Medulla oblongata (tissue), 1 donor: ENCODE measurements at regions not wholly inside any gene's neighbourhood (a gene's known extent, or its start where the extent isn't known, plus 50 kb on each side); places are given as distances from the start of the nearest gene placed in this dataset.
"Not testable (repeated sequence)": the region's sequence is repeated elsewhere in the genome, so short reads cannot be mapped to it uniquely, and the experiment has no call there.

Experiments used
- DNase-seq: peaks from one replicate; pipeline ENCODE4 v3.0.0-alpha.2; 2015; ENCODE audit errors: extremely low spot score

GRCh38 chr2:378364-378763 lies 90.5 kb upstream of the ALKAL2 start:
- DNase-seq = no peak

GRCh38 chr2:377414-377813 lies 89.5 kb upstream of the ALKAL2 start:
- no peak for DNase-seq

- no peak for DNase-seq
Measured at GRCh38 chr2:375956-376307, 88.0 kb upstream of the ALKAL2 start.

GRCh38 chr2:375270-375955 lies 87.5 kb upstream of the ALKAL2 start:
- DNase-seq = peak; percentile 73

GRCh38 chr2:368386-368785 lies 80.5 kb upstream of the ALKAL2 start:
- no peak for DNase-seq

GRCh38 chr2:367246-367645 lies 79.4 kb upstream of the ALKAL2 start:
- DNase-seq = no peak

GRCh38 chr2:366706-367105 lies 78.8 kb upstream of the ALKAL2 start:
- no peak for DNase-seq

GRCh38 chr2:365367-366275 lies 77.7 kb upstream of the ALKAL2 start:
- no peak for DNase-seq

GRCh38 chr2:363824-364470 lies 76.1 kb upstream of the ALKAL2 start:
- DNase-seq = no peak

GRCh38 chr2:362924-363323 lies 75.0 kb upstream of the ALKAL2 start:
- no peak for DNase-seq

- DNase-seq = no peak
Measured at GRCh38 chr2:360124-360523, 72.2 kb upstream of the ALKAL2 start.

GRCh38 chr2:359047-359446 lies 71.2 kb upstream of the ALKAL2 start:
- no peak for DNase-seq

GRCh38 chr2:357811-358210 lies 69.9 kb upstream of the ALKAL2 start:
- no peak for DNase-seq

- DNase-seq = not testable (repeated sequence)
Measured at GRCh38 chr2:356304-356703, 68.4 kb upstream of the ALKAL2 start.

- no peak for DNase-seq
Measured at GRCh38 chr2:355773-356172, 67.9 kb upstream of the ALKAL2 start.

- no peak for DNase-seq
Measured at GRCh38 chr2:352696-353095, 64.8 kb upstream of the ALKAL2 start.

GRCh38 chr2:349390-349789 lies 61.5 kb upstream of the ALKAL2 start:
- DNase-seq = no peak

GRCh38 chr2:348361-348916 lies 60.5 kb upstream of the ALKAL2 start:
- no peak for DNase-seq

GRCh38 chr2:344811-345210 lies 56.9 kb upstream of the ALKAL2 start:
- DNase-seq = no peak

- no peak for DNase-seq
Measured at GRCh38 chr2:343355-343754, 55.5 kb upstream of the ALKAL2 start.

- no peak for DNase-seq
Measured at GRCh38 chr2:341912-342311, 54.0 kb upstream of the ALKAL2 start.

GRCh38 chr2:341017-341542 lies 53.2 kb upstream of the ALKAL2 start:
- DNase-seq = no peak
